ENCODE measurements at regions not wholly inside any gene's neighbourhood (a gene's known extent, or its start where the extent isn't known, plus 50 kb on each side); places are given as distances from the start of the nearest gene placed in this dataset.
A peak's percentile ranks its signal among the peaks of the same experiment; 100 is the strongest.

DNA sequence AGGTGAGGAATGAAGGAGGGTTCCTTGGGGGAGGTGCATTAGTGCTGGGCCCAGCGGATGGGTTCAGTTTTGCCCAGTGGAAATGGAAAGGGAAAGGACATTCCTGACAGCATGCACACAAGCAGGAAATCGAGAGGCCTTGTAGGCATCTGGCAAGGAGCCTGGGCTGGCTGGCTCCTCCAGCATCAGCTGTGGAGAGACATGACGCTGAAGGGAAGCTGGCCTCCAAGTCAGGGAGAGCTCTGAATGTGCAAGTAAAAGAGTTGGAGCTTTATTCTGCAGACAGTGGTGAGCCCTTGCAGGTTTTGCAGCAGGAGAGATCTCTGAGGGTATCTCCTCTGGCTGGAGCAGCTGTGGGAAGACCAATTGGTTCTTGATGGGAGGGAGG is 154.3 kb downstream of the MRPL14 start:
- Histone ChIP-seq H3K4me1 (replicated peaks in 1 of 2; ENCODE audit: control insufficient read depth in 2 of 2, insufficient read depth in 2 of 2, low read length in 2 of 2) (peaks cover 52 to 69% of the 10 kb centered on the region in 2 experiments), H3K4me3 (peak overlapping the region; percentile 17; the same call in 1 of the 2 replicates), H3K27me3 (ENCODE audit: control insufficient read depth in 2 of 2, insufficient read depth in 2 of 2, low read length in 2 of 2) (no peaks in the 10 kb centered on the region), H3K9me3 (replicated peaks; ENCODE audit: control insufficient read depth, insufficient read depth, low read depth, low read length) (no peaks in the 10 kb centered on the region), H4K20me1 (replicated peaks; ENCODE audit: control insufficient read depth, insufficient read depth, low read length) (no peaks in the 10 kb centered on the region), H3K79me2 (ENCODE audit: control insufficient read depth, insufficient read depth, low read length) (peaks cover 32% of the 10 kb centered on the region; the same call in 2 of the 3 replicates), H3K9ac (ENCODE audit: insufficient read depth in 1 of 2, low read depth in 2 of 2, low read length in 2 of 2) (peak overlapping the region; percentile 29 to 66; a peak in 2 of 4 replicates), H2AFZ (ENCODE audit: low read depth, low read length) (peak overlapping the region; percentile 88; the same call in 1 of the 2 replicates), H3K4me2 (ENCODE audit: insufficient read depth, low read length) (peak overlapping the region; percentile 84), H3K9me1 (ENCODE audit: control insufficient read depth, insufficient read depth, low read length) (no peaks in the 10 kb centered on the region), H3K36me3 (ENCODE audit: control insufficient read depth, insufficient read depth, low read length) (no peaks in the 10 kb centered on the region), H3K27ac (ENCODE audit: extremely low read depth, low read depth, low read length) (no peak overlapping the region; the same call in 2 of the 3 replicates)
- intact Hi-C loops (cut with micrococcal nuclease), result no loop called here
- DNase-seq (ENCODE audit: extremely low read depth in 1 of 4, low spot score in 3 of 4) (no peak), ATAC-seq (no peak), FAIRE-seq (no peak)
- POLR2A ChIA-PET, result interaction anchor here (0.5 to 2.3 kb wide), 8 partner anchors 8 to 202 kb away, joined by 3 to 8 read pairs (median 4); no protein-coding TSS in a partner anchor
- CTCF ChIA-PET (ENCODE audit: low intra/inter-chr PET ratio), result interaction anchor here (0.6 kb wide), 1 partner anchor 199 kb away, joined by 3 read pairs; no protein-coding TSS in a partner anchor
- 63% methylated on average over 3 of the region's 3 CpGs for WGBS (ENCODE audit: insufficient coverage, low coverage, missing lambda C conversion rate)
- in situ Hi-C loops (cut with MboI), result no loop called here
- TF ChIP-seq OTX1 (CRISPR knock-in tag; IDR thresholded peaks at IDR 0.05) (peak; percentile 23; the same call in 1 of the 2 replicates), HMG20A (CRISPR knock-in tag; conservative IDR thresholded peaks at IDR 0.05) (peak; percentile 73; the same call in 1 of the 2 replicates)
- TF ChIP-seq, protein P1, sequence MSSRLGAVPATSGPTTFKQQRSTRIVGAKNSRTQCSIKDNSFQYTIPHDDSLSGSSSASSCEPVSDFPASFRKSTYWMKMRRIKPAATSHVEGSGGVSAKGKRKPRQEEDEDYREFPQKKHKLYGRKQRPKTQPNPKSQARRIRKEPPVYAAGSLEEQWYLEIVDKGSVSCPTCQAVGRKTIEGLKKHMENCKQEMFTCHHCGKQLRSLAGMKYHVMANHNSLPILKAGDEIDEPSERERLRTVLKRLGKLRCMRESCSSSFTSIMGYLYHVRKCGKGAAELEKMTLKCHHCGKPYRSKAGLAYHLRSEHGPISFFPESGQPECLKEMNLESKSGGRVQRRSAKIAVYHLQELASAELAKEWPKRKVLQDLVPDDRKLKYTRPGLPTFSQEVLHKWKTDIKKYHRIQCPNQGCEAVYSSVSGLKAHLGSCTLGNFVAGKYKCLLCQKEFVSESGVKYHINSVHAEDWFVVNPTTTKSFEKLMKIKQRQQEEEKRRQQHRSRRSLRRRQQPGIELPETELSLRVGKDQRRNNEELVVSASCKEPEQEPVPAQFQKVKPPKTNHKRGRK (tag; IDR thresholded peaks at IDR 0.05), result no peak
- TF ChIP-seq, protein P2, sequence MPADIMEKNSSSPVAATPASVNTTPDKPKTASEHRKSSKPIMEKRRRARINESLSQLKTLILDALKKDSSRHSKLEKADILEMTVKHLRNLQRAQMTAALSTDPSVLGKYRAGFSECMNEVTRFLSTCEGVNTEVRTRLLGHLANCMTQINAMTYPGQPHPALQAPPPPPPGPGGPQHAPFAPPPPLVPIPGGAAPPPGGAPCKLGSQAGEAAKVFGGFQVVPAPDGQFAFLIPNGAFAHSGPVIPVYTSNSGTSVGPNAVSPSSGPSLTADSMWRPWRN (IDR thresholded peaks at IDR 0.05; ENCODE audit: low read depth), result no peak
- no TSS peak for BruUV-seq (replicated peaks)

All from K562 (cell line).